ENCODE measurements at regions not wholly inside any gene's neighbourhood (a gene's known extent, or its start where the extent isn't known, plus 50 kb on each side); places are given as distances from the start of the nearest gene placed in this dataset.

DNA sequence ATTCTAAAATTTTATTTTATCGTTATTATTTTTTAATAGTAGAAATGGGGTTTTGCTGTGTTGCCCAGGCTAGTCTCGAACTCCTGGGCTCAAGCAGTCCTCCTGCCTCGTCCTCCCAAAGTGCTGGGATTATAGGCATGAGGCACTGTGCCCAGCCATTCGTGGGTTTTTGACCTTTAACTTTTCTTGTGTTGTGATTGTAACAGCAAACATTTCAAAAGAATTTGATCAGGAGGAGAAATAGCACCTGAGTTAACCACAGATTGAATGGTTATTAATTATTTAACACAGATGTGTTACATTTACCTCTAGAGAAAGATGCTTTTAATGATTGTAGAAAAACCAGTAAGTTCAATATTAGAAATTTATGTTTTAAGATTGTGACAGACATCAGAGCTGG, 132.0 kb downstream of the HAUS1 start:
- TF ChIP-seq, protein P1, sequence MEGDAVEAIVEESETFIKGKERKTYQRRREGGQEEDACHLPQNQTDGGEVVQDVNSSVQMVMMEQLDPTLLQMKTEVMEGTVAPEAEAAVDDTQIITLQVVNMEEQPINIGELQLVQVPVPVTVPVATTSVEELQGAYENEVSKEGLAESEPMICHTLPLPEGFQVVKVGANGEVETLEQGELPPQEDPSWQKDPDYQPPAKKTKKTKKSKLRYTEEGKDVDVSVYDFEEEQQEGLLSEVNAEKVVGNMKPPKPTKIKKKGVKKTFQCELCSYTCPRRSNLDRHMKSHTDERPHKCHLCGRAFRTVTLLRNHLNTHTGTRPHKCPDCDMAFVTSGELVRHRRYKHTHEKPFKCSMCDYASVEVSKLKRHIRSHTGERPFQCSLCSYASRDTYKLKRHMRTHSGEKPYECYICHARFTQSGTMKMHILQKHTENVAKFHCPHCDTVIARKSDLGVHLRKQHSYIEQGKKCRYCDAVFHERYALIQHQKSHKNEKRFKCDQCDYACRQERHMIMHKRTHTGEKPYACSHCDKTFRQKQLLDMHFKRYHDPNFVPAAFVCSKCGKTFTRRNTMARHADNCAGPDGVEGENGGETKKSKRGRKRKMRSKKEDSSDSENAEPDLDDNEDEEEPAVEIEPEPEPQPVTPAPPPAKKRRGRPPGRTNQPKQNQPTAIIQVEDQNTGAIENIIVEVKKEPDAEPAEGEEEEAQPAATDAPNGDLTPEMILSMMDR (conservative IDR thresholded peaks at IDR 0.05), result no peak
- TF ChIP-seq ZFX (IDR thresholded peaks at IDR 0.05), result no peak

Data from C4-2B (cell line).